ENCODE measurements at regions not wholly inside any gene's neighbourhood (a gene's known extent, or its start where the extent isn't known, plus 50 kb on each side); places are given as distances from the start of the nearest gene placed in this dataset.

- TF ChIP-seq ZNF274 (IDR thresholded peaks at IDR 0.05; ENCODE audit: low read depth, low read length) (no peak), YY1 (IDR thresholded peaks at IDR 0.05; ENCODE audit: insufficient read depth, insufficient read length) (no peak)
These were observed 588.4 kb upstream of the AMOT start for GRCh38 chrX:113429011-113429410.
